HG03432 (cell line): ENCODE measurements at regions not wholly inside any gene's neighbourhood (a gene's known extent, or its start where the extent isn't known, plus 50 kb on each side); places are given as distances from the start of the nearest gene placed in this dataset.

Source experiments
- ATAC-seq: cut with Tn5 transposase; IDR thresholded peaks from one replicate; pipeline ENCODE4 v1.9.1; 2021; ENCODE audit warnings: mild to moderate bottlenecking, moderate library complexity; ENCODE audit not compliant: unreplicated experiment

- ATAC-seq = no peak
Measured at GRCh38 chr2:64396551-64396950, 57.4 kb upstream of the LGALSL start.

DNA sequence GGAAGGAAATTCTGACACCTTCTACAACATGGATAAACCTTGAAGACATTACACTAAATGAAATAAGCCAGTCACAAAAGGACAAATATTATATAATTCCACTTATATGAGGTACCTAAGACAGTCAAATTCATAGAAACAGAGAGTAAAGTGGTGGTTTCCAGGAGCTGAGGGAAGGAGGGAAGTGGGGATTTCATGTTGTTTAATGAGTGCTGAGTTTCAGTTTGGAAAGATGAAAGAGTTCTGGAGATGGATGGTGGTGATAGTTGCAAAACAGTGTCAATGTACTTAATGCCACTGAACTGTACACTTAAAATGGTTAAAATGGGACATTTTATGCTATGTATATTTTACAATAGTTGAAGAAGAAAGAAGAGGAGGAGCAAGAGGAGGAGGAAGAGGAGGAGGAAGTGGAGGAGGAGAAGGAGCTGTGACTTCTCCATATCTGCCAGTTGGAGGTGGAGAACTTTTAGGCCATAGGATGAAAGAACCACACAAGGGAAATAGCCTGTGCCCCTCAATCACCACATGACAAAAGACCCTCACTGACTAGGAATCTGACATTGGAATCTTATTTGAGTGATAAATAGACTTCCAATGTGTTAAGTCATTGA lies 55.3 kb upstream of the LGALSL start:
- ATAC-seq = no peak

GRCh38 chr2:64399521-64399920 lies 54.4 kb upstream of the LGALSL start:
- ATAC-seq = no peak

GRCh38 chr2:64400105-64400728 lies 53.7 kb upstream of the LGALSL start:
- ATAC-seq = no peak

- no peak for ATAC-seq
Measured at GRCh38 chr2:64400733-64401528, 53.0 kb upstream of the LGALSL start.

DNA sequence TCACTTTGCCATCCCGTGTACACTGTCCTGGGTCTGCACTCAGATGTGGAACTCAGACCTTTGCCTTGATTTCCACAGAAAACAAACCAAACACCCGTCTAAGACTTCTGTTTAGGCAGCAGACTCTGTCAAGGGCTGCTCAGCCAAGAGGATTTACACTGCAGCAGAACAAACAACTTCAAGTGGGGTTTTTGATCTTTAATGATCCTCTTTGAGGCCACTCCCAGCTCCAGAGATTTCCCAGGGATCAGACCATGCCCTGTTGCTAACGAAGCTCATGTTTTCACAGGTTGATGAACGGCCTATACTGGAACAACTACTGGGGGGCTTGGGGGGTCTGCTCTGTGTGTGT lies 52.5 kb upstream of the LGALSL start:
- no peak for ATAC-seq

- ATAC-seq = no peak
Measured at GRCh38 chr2:64402876-64403275, 51.1 kb upstream of the LGALSL start.

DNA sequence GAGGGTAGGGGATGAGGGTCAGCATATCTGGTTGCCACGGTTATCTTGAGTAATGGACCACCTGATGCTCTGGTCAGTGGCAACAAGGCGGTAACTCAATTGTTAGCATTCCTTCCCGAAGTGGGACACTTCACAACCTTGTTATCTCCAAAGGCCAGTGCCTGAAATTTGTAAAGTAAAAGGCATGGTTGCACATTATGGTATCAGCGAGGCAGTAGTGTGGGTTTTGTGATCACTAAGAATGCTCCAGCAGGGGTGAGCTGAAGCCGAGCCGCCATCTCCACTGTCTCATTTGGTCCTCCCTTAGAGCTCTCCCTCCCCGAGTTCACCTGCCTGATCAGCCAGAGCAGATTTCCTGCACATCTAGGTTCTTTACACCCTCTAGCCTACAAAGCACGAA lies 50.5 kb upstream of the LGALSL start:
- ATAC-seq = no peak

GRCh38 chr2:64404002-64404731 lies 49.8 kb upstream of the LGALSL start:
- no peak for ATAC-seq
